Muscle layer of duodenum (tissue), 2 donors: ENCODE measurements at regions not wholly inside any gene's neighbourhood (a gene's known extent, or its start where the extent isn't known, plus 50 kb on each side); places are given as distances from the start of the nearest gene placed in this dataset.

Source experiments
- H3K27ac ChIP-seq: one replicate; pipeline ENCODE4 v1.7.0; 2013; ENCODE audit warnings: mild to moderate bottlenecking, low read length
- H3K27me3 ChIP-seq: one replicate; pipeline ENCODE4 v1.7.0; 2013; ENCODE audit warnings: low read depth, mild to moderate bottlenecking, control low read depth, low read length
- H3K36me3 ChIP-seq, 2 donors: one replicate each; pipeline ENCODE4 v1.7.0; 2013; ENCODE audit warnings: low read length in 2 of 2, control low read depth in 1 of 2, mild to moderate bottlenecking in 1 of 2; ENCODE audit not compliant: insufficient read depth in 2 of 2, control insufficient read depth in 1 of 2
- H3K4me1 ChIP-seq, 2 donors: one replicate each; pipeline ENCODE4 v1.7.0; 2013; ENCODE audit warnings: low read length in 2 of 2, mild to moderate bottlenecking in 2 of 2, control low read depth in 1 of 2, moderate library complexity in 1 of 2; ENCODE audit not compliant: insufficient read depth in 2 of 2, control insufficient read depth in 1 of 2
- H3K4me3 ChIP-seq, 2 donors: one replicate each; pipeline ENCODE4 v1.7.0; 2013; ENCODE audit warnings: low read length in 2 of 2, low read depth in 1 of 2, mild to moderate bottlenecking in 1 of 2
- H3K9me3 ChIP-seq, 2 donors: one replicate each; pipeline ENCODE4 v1.7.0; 2013; ENCODE audit warnings: low read length in 2 of 2, control low read depth in 1 of 2, mild to moderate bottlenecking in 1 of 2; ENCODE audit not compliant: control insufficient read depth in 1 of 2
- donor health status: healthy.

- no peaks in the 10 kb centered on the region for H3K36me3 ChIP-seq
- no peak overlapping the region for H3K4me3 ChIP-seq
- H3K27me3 ChIP-seq = no peaks in the 10 kb centered on the region
- peaks cover 0 to 5% of the 10 kb centered on the region in 2 donors for H3K4me1 ChIP-seq
- H3K9me3 ChIP-seq = no peaks in the 10 kb centered on the region
- H3K27ac ChIP-seq = no peak overlapping the region
Measured at GRCh38 chr18:56245866-56246580, 392.4 kb downstream of the TXNL1 start.

- no peaks in the 10 kb centered on the region for H3K27me3 ChIP-seq
- no peaks in the 10 kb centered on the region for H3K9me3 ChIP-seq
- H3K27ac ChIP-seq = no peak overlapping the region
- no peaks in the 10 kb centered on the region for H3K4me1 ChIP-seq
- H3K36me3 ChIP-seq = no peaks in the 10 kb centered on the region
- no peak overlapping the region for H3K4me3 ChIP-seq
Measured at GRCh38 chr18:56240405-56240804, 398.0 kb downstream of the TXNL1 start.

GRCh38 chr18:56238576-56238975, 399.8 kb downstream of the TXNL1 start:
- Histone ChIP-seq H3K27me3 (no peaks in the 10 kb centered on the region), H3K4me3 (no peak overlapping the region), H3K27ac (no peak overlapping the region)

GRCh38 chr18:56235481-56236013, 402.8 kb downstream of the TXNL1 start:
- Histone ChIP-seq H3K27ac (no peak overlapping the region), H3K9me3 (peaks cover 0 to 3% of the 10 kb centered on the region in 2 donors), H3K4me1 (no peaks in the 10 kb centered on the region), H3K27me3 (no peaks in the 10 kb centered on the region), H3K36me3 (no peaks in the 10 kb centered on the region), H3K4me3 (no peak overlapping the region)

More at GRCh38 chr18:56238576-56238975, 399.8 kb downstream of the TXNL1 start:
- Histone ChIP-seq H3K36me3 (no peaks in the 10 kb centered on the region), H3K4me1 (no peaks in the 10 kb centered on the region), H3K9me3 (no peaks in the 10 kb centered on the region)

DNA sequence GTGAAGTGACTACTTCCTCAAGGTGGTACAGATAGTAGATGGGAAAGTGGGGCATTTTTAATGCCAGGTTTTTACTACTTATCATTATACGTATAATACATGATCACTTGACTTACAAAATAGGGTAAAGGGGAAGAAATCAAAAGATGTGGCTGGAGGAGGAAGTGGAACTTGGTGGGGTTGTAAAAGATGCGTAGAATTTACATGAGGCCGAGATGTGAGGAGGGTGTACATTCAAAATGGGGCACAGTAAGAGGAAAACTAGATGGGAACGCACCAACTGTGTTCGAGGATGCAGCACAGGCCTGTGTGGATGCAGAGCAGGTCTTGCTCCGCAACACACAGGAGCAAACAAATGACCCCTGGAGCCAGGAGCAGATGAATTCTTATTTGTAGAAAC, 403.3 kb downstream of the TXNL1 start:
- Histone ChIP-seq H3K4me1 (no peaks in the 10 kb centered on the region), H3K27ac (no peak overlapping the region), H3K27me3 (no peaks in the 10 kb centered on the region), H3K9me3 (peaks cover 0 to 3% of the 10 kb centered on the region in 2 donors), H3K36me3 (no peaks in the 10 kb centered on the region), H3K4me3 (no peak overlapping the region)

DNA sequence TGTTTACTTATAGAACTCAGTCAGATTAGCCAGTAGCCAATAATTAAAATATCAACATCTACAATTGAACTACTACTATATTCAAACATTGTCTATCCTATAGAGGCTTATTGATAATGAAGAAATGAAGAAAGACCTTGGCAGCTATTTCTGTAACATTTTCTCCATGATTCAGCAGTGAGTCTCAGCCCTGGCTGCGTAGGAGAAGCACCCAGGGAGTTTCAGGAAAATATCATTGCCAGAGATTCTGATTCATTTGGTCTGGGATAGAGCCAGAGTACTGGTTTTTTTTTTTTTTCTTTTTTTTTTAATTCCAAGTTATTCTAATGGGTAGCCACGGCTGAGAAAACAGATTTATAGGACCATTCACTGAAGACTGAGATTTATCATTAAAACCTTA, 404.8 kb downstream of the TXNL1 start:
- Histone ChIP-seq H3K4me1 (no peaks in the 10 kb centered on the region), H3K27me3 (no peaks in the 10 kb centered on the region), H3K9me3 (peaks cover 0 to 3% of the 10 kb centered on the region in 2 donors), H3K27ac (no peak overlapping the region), H3K36me3 (no peaks in the 10 kb centered on the region), H3K4me3 (no peak overlapping the region)

- no peaks in the 10 kb centered on the region for H3K27me3 ChIP-seq
- H3K27ac ChIP-seq = no peak overlapping the region
- peaks cover 0 to 3% of the 10 kb centered on the region in 2 donors for H3K9me3 ChIP-seq
- H3K4me1 ChIP-seq = no peaks in the 10 kb centered on the region
- no peak overlapping the region for H3K4me3 ChIP-seq
- no peaks in the 10 kb centered on the region for H3K36me3 ChIP-seq
Measured at GRCh38 chr18:56226025-56226424, 412.4 kb downstream of the TXNL1 start.

DNA sequence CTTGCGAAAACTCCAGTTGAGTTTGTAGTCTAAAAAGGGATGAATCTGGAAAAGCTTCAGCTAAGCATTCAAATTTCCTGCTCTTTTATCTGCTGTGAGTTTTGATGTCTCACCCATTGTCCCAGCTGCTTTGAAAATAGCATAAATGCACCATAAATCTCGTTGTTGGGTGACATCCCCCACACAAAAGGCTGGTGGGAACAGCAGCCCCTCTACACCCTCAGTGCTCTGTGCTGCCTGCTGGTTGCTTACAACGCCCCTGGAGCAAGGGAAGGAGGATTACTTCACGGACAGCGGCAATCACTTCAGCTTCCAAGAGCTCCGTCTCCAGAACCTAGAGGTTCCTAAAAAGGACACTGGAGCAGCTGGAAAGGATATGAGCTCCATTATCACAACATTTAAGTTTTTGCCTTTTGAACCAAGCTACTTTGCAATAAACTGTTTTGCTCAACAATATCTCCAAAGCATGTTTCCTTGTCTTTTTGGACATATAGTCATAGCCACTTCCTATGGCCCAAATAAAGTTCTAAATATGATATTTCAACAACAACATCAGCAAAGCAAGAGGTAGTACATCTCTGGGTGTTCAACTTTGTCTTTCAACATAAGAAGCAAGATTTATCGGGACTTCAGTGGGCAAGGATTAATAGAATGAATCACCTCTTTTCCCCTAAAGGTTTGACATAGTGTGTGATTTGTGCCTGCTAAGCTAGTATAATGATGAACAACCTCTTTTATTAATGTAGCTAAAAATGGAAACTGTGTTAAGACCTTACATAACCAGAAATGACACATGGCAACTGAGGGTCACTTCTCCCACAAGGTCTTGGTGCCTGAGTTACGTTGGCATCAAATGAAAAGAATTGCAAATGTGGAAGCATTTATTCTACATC, 413.5 kb downstream of the TXNL1 start:
- no peak overlapping the region for H3K4me3 ChIP-seq
- H3K4me1 ChIP-seq = no peaks in the 10 kb centered on the region
- H3K27ac ChIP-seq = no peak overlapping the region
- H3K9me3 ChIP-seq = no peaks in the 10 kb centered on the region
- no peaks in the 10 kb centered on the region for H3K27me3 ChIP-seq
- H3K36me3 ChIP-seq = no peaks in the 10 kb centered on the region

GRCh38 chr18:56221195-56222065, 417.0 kb downstream of the TXNL1 start:
- Histone ChIP-seq H3K4me3 (no peak overlapping the region), H3K36me3 (no peaks in the 10 kb centered on the region), H3K27ac (no peak overlapping the region), H3K9me3 (no peaks in the 10 kb centered on the region), H3K27me3 (no peaks in the 10 kb centered on the region), H3K4me1 (no peaks in the 10 kb centered on the region)

- Histone ChIP-seq H3K4me1 (no peaks in the 10 kb centered on the region), H3K27me3 (no peaks in the 10 kb centered on the region), H3K9me3 (no peaks in the 10 kb centered on the region), H3K36me3 (no peaks in the 10 kb centered on the region), H3K27ac (no peak overlapping the region), H3K4me3 (no peak overlapping the region)
Measured at GRCh38 chr18:56217406-56217805, 421.0 kb downstream of the TXNL1 start.

- Histone ChIP-seq H3K36me3 (no peaks in the 10 kb centered on the region), H3K4me1 (no peaks in the 10 kb centered on the region), H3K27ac (no peak overlapping the region), H3K9me3 (no peaks in the 10 kb centered on the region), H3K4me3 (no peak overlapping the region), H3K27me3 (no peaks in the 10 kb centered on the region)
Measured at GRCh38 chr18:56214706-56215105, 423.7 kb downstream of the TXNL1 start.
